ENCODE measurements at regions not wholly inside any gene's neighbourhood (a gene's known extent, or its start where the extent isn't known, plus 50 kb on each side); places are given as distances from the start of the nearest gene placed in this dataset.

DNA sequence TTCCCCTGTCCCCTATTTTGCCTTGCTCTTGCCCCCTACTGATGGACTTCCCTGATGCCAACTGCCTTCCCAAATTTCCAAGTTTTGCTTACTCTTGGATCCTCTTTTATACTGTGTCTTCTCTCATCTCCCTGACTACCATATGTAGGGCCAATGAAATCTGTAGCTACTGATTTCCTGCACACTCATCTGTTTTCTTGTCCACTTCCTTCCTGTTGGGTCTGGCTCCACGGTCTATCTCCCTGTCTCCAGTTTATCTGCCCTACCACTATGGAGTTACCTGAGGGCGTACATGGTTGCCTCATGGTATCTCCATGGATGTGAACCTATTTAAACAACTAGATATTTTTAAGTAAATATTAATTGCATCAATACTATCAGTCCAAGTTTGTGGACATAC, 140.3 kb upstream of the MCHR2 start:
- peak in 1 of 5 donors; percentile 26 for DNase-seq

GRCh38 chr6:100132005-100132404, 138.0 kb upstream of the MCHR2 start:
- peak in 1 of 5 donors; percentile 56 for DNase-seq

DNA sequence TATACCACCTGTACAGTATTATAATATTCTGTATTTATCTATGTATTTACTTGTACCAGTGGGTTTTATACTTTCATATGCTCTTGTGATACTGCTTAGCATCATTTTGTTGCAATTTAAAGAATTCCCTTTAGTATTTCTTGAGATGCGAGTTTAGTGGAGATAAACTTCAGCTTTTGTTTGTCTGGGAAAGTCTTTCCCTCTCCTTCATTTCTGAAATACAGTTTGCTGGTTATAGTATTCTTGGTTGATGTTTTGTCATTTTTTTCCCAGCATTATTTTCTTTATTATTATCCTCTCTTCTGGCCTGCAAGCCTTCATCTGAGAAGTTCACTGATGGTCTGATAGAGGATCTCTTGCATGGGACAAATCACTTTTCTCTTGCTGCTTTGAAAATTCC, 136.6 kb upstream of the MCHR2 start:
- DNase-seq, result no peak

- DNase-seq, result peak in 1 of 5 donors; percentile 80
These were observed 132.9 kb upstream of the MCHR2 start for GRCh38 chr6:100126790-100127484.

DNA sequence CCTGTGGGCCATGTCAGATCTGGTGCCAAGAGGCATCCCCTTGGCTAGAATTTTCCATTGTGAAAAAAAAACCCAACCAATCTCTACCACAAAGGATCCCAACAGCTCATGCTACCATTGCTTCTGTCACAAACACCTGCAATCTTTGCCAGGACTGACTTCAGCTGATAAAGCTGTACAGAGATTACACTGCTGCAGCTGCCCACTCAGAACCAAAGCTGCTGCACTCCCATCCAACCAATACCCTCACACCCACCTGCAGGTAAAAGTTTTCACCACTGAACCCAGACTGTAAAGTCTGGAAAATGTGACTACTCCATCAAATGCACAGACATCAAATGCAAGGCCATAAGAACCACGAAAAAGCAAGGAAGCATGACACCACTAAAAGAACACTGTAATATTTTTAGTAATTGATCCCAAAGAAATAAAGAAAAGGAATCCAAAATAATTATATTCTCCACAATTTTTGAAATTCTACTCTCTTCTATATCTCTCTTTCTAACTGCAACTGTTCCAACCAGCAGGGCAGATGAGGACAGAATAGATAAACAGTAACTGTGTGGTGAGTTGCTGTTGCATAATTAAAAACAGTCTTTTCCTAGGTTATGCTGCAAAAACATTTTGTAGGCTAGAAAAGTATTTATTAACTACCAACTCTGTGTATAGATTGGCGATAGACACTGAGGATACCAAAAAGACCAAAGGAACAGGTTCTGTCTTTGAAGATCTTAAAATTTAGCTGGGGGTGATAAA, 128.0 kb upstream of the MCHR2 start:
- DNase-seq, result no peak

GRCh38 chr6:100119261-100119660, 125.2 kb upstream of the MCHR2 start:
- no peak for DNase-seq

GRCh38 chr6:100118301-100118700, 124.3 kb upstream of the MCHR2 start:
- DNase-seq, result no peak

GRCh38 chr6:100117680-100118079, 123.7 kb upstream of the MCHR2 start:
- DNase-seq, result peak in 1 of 5 donors; percentile 33

DNA sequence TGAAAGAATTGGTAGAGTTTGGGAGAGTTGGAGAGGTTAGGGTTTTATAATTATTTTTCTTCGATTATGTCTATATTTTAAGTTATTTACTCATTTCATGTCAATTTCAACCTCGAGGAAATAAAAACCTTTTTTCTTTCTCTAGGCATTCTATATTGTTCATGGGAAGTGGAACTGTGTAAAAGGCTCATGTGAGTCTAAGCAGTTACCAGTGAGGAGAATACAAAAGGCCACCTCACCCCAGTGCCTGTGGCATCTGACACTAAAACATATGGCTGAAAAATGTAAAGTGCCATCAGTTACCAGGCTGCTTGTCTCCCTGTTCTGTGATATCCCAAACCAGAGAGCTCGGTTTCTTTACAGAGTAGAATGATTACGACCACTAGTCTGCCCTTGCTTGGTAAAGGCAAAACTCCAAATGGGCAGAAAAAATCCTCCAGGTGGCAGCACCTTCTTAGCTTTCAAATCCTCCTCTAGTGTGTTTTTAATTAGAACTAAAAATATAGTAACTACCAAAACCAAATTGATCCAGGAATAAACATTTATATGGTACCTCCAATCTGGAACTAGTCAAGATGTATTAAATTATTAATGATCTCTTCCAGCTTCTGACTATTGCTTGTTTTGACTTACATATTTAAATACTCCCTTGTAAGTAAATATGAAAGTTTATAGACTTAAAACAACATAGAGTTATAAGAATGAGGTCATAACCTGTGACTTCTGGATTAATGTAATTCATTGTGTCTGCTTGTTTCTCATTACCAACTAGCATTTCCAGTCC, 122.6 kb upstream of the MCHR2 start:
- DNase-seq, result peak in 1 of 5 donors; percentile 60

GRCh38 chr6:100115407-100116101, 121.5 kb upstream of the MCHR2 start:
- DNase-seq, result no peak

DNA sequence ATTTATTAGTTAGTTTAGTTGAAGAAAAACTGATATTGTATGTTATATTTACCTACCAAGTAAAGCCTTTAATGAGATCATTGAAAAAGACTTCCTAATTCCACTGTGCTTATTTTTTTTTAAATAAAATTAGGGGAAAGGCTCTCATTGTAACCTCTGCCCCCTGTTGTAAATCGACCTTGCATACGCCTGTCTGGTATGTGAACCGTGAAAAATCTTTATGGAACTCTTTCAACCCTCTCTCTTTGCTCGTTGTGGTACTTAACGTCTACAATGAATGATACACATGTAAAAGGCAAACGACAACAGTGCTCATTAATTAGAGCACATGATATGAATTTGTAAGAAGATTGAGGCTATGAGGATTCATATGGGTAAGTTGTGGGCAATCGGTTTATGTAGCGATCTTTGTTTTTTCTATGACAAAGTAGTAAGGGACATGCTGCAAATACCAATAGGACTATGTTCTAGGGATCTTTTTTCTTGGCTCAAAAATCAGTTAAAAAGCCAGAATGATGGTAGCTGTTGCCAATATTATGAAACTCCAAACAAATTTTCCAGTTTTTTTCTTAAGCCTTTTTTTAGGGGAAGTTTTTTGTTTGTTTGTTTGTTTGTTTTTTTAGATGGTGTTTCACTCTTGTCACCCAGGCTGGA, 119.0 kb upstream of the MCHR2 start:
- no peak for DNase-seq

GRCh38 chr6:100105919-100106529, 112.0 kb upstream of the MCHR2 start:
- DNase-seq, result no peak

GRCh38 chr6:100105138-100105537, 111.1 kb upstream of the MCHR2 start:
- DNase-seq, result no peak

DNA sequence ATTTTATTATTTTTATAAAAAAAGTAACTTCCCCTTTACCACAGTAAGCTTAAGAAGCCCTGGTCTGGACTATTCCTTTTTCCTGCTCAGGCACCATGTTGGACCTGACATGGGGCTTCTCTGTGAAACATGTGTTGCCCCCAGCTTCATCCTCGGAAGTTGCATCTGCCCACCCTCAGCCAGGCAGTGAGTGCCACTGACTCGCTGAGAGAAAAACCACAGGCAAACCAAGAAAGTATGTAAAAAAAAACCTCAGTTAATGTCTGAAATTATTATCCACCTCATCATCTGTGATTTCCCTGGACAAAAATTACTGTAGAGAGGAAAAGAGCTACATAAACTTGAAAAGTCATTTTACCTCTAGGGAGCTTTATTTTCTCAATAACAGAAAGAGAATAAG, 109.9 kb upstream of the MCHR2 start:
- DNase-seq, result no peak

DNA sequence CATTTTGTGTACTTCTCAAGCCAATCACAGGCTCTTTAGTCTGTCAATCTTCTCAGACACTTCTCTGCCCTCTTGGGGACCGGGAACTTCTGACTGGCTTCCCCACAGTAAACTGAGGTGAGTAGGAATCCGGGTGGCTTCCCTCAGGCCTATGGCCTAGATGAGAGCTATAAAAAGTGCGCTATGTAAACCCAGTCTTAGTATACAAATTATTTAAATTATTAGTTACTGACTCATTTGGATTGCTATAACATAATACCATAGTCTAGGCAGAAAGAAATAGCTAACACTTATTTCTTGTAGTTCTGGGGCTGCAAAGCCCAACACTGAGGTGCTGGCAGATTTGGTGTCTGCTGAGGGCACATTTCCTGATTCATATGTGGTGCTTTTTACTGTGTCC, 109.2 kb upstream of the MCHR2 start:
- DNase-seq, result no peak

DNA sequence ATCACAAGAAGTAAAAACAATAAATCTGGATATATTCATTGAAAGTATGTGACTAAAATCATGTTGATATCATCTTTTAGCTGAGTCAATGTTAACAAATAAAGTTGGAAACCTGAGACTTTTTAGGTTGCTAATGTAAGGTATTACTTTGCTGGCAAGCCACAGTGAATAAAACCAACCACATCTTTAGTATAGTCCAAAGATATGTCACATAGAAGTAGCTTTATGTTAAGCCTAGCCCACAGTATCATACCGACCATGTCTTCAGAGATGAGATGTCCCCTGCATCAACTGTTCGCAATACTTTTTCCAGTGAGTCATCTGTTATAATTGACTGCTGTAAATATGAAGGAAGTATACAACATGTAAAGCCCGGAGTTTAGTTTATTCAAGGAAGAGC, 107.6 kb upstream of the MCHR2 start:
- no peak for DNase-seq

DNA sequence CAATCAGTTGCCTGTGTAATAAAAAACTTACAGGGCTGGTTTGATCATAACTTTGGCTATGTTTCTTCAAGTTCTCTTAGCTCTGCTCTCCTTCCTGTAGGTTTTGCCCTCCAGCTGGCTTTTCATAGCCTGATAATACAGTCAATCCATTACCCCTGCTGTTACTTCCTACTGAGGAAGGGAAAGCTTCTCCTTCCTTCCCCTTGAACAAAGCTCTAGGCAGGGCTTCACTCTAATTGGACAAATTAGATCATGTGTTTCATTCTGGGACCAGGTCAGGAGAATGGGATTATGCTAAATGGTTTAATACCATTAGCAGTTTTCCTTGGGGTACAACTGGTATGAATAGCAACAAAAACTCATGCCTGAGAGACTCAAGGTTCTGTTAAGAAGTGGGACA, 106.8 kb upstream of the MCHR2 start:
- no peak for DNase-seq

GRCh38 chr6:100099189-100100074, 105.4 kb upstream of the MCHR2 start:
- peak in 1 of 5 donors; percentile 11 for DNase-seq

GRCh38 chr6:100096936-100097335, 102.9 kb upstream of the MCHR2 start:
- no peak for DNase-seq

GRCh38 chr6:100096341-100096740, 102.3 kb upstream of the MCHR2 start:
- no peak for DNase-seq

DNA sequence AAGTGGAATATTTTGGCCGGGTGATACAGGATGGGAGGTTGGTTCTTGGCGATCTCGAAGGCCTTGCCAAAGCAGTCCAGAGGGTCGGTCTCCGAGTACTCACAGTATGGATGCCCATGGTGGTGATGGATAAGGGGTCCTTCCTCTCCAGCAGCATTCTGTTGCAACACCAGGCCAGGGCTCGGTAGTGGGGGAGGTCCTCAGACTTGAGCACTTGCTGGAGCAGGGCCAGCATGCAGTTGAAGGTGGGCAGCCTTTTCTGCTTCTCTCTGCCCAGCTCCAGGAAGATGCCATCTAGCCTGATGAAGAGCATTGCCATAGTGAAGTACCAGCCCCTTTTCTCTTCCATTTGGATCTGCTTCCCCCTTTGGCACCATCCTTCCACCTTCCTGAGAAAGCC, 99.4 kb upstream of the MCHR2 start:
- no peak for DNase-seq
